ENCODE measurements at regions not wholly inside any gene's neighbourhood (a gene's known extent, or its start where the extent isn't known, plus 50 kb on each side); places are given as distances from the start of the nearest gene placed in this dataset.
"Not testable (repeated sequence)": the region's sequence is repeated elsewhere in the genome, so short reads cannot be mapped to it uniquely, and the experiment has no call there.

- no peak overlapping the region for H3K4me3 ChIP-seq (ENCODE audit: low read depth, low read length)
- DNase-seq (ENCODE audit: low read depth) = no peak
- no peak for TF ChIP-seq CTCF (IDR thresholded peaks at IDR 0.05; ENCODE audit: insufficient read depth, low read length)
Observed at GRCh38 chr5:125981016-125981415, 442.2 kb upstream of the GRAMD2B start.

- no peak for DNase-seq (ENCODE audit: low read depth)
- no peak overlapping the region for H3K4me3 ChIP-seq (ENCODE audit: low read depth, low read length)
- TF ChIP-seq CTCF (IDR thresholded peaks at IDR 0.05; ENCODE audit: insufficient read depth, low read length) = no peak
Observed at GRCh38 chr5:125987677-125988255, 435.4 kb upstream of the GRAMD2B start.

DNA sequence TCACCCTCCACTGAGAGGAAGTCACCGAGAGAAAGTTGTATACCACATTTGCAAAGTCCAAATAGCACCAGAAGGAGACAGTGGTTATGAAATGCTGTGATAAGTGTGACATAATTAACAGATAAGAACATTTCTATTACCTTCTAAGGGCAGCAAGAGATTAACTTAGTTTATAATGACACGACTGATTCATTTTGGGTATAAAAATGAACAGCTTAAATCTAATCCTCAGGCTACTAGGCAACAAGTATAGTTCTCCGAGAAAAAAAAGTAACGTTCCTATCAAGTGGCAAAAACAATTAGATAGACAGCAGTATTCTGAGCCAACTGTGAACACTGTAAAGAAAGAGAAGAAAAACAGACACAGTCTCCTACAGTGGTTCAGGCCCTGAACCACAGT, 431.2 kb upstream of the GRAMD2B start:
- DNase-seq (ENCODE audit: low read depth) = no peak
- no peak for TF ChIP-seq CTCF (IDR thresholded peaks at IDR 0.05; ENCODE audit: insufficient read depth, low read length)

DNA sequence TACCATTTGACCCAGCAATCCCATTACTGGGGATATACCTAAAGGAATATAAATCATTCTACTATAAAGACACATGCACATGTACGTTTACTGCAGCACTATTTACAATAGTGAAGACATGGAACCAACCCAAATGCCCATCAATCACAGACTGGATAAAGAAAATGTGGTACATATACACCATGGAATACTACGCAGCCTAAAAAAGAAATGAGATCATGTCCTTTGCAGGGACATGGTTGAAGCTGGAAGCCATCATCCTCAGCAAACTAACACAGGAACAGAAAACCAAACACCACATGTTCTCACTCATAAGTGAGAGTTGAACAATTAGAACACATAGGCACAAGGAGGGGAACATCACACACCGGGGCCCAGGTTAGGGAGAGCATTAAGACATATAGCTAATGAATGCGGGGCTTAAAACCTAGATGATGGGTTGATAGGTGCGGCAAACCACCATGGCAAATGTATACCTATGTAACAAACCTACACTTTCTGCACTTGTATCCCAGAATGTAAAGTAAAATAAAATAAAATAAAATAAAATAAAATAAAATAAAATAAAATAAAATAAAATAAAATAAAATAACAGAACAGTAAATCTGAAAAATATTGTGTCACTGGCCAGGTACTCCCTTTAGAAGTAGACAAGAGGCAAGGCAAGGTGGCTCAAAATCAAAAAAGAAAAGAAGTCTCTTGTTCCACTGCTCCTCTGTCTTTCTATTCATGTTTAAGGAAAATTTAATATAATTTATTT, 423.8 kb upstream of the GRAMD2B start:
- not testable (repeated sequence) for DNase-seq (ENCODE audit: low read depth); H3K4me3 ChIP-seq (ENCODE audit: low read depth, low read length)

More for the DNA sequence above, 431.2 kb upstream of the GRAMD2B start:
- H3K4me3 ChIP-seq (ENCODE audit: low read depth, low read length) = no peak overlapping the region

- no peak overlapping the region for H3K4me3 ChIP-seq (ENCODE audit: low read depth, low read length)
- no peak for TF ChIP-seq CTCF (IDR thresholded peaks at IDR 0.05; ENCODE audit: insufficient read depth, low read length)
- no peak for DNase-seq (ENCODE audit: low read depth)
Observed at GRCh38 chr5:126000507-126000906, 422.7 kb upstream of the GRAMD2B start.

- TF ChIP-seq CTCF (IDR thresholded peaks at IDR 0.05; ENCODE audit: insufficient read depth, low read length) = no peak
- H3K4me3 ChIP-seq (ENCODE audit: low read depth, low read length) = no peak overlapping the region
Observed at GRCh38 chr5:126002222-126002897, 420.8 kb upstream of the GRAMD2B start.

DNA sequence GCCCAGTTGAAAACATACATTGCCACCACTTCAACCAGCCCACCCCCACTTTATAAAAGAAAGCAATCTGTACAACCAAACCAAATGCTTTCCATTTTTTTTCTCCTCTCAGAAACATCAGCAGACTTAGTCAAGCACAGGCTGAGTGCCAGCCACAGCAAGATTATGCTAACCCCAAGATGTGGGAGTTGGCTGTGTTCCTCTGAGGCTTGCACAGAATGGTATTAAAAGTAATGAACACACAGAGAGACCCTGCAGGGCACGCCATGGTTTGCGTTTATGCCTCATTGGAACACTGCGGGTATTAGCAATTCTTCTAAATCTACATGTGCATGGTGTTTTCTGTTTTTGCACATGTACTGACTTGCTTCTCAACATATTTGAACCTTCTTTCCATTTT, 419.9 kb upstream of the GRAMD2B start:
- TF ChIP-seq CTCF (IDR thresholded peaks at IDR 0.05; ENCODE audit: insufficient read depth, low read length) = no peak
- H3K4me3 ChIP-seq (ENCODE audit: low read depth, low read length) = no peak overlapping the region
- DNase-seq (ENCODE audit: low read depth) = peak; percentile 95

More at GRCh38 chr5:126002222-126002897, 420.8 kb upstream of the GRAMD2B start:
- peak; percentile 99 for DNase-seq (ENCODE audit: low read depth)
